Stimulated activated CD8-positive, alpha-beta memory T cell treated with anti-CD3 and anti-CD28 coated beads, Interleukin-12 subunit alpha, Interleukin-12 subunit beta, amount 100 ng/mL, for 24 hours (primary cell): ENCODE measurements at regions not wholly inside any gene's neighbourhood (a gene's known extent, or its start where the extent isn't known, plus 50 kb on each side); places are given as distances from the start of the nearest gene placed in this dataset.
"Not testable (repeated sequence)": the region's sequence is repeated elsewhere in the genome, so short reads cannot be mapped to it uniquely, and the experiment has no call there.

ENCODE experiments used
- DNase-seq: peaks from one replicate; pipeline ENCODE4 v3.0.0-alpha.2; 2020; ENCODE audit errors: extremely low read depth

DNA sequence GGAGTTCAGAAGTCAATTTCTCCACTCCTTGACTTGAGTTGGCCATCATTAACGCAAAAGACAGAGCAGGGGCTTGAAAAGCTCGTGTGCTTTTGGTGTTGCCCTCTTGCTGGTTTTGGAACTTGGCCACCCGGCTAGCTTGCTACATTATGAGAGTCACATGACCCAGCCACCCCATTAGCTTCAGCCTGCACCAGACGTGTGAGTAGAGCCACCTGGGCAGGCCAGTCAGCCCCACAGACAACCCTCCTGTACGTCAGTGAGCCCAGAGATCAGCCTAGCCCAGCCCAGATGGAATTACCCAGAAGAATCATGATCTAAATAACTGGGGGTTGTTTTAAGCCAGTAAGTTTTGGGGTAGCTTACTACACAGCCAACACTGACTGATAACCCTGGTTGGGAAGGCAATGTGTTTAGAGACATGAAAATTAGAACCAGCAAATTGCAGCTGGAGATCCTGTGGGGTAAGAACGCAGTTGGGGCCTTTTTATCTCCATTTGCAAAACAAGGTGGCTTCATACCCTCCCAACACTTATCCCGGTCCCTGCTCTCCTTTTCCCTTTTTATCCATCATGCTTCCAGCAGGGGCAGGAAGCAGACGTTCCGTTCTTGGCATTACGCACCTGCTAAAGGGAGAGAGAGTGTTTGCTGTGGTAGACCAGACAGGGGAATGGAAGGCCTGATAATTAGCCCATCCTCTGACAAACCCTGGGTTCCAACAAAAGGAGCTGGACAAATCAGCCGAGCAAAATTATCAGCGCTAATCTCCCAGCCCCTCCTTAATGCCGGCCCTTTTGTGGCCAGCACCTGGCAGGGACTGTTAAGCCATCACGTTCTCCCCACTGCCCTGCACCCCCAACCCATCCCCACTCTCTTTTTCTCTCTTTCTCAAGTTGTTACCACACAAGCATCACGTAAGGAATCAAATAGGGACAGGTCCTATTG lies 548.7 kb upstream of the CADM1 start:
- no peak for DNase-seq

- DNase-seq = no peak
These were observed 547.3 kb upstream of the CADM1 start for GRCh38 chr11:116051494-116051893.

- DNase-seq = no peak
These were observed 545.2 kb upstream of the CADM1 start for GRCh38 chr11:116049383-116049782.

DNA sequence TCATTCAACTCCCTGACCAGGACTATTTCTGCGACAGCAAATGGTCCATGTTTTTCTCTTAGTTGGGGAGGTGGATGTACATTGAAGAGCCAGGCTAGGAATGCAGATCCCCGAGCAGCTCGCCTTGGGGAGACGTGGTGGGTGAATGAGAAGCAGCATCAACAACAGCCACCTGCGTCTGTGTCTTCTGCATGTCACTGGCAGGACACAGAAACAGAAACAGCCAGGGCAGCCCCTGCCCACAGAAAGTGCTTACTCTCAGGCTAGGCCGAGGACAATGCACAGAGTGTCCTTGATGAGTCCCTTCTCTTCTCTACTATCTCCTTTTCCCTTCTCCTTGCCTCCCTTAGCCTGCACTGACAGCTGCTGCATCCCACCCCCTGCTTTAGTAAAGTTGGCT lies 541.9 kb upstream of the CADM1 start:
- DNase-seq = no peak

DNA sequence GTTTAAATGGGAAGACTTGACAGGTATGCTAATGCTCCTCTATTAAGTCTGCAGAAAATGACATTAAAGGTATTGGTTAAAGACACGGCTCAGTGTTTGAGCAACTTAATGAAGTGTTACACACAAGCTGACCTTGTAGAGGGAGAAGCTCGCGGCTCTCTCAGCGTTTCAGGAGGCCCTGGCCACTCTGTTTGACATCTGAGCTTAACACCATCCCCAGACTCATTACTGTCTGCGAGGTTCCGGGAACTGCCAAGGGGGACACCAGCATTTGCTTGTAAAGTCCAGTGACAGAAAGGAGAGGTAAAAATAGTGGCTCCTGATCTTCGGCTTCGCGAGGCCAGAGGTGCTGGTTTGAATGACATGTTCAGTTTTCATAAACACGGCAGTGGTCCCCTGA lies 540.7 kb upstream of the CADM1 start:
- DNase-seq = no peak

GRCh38 chr11:116044520-116044919 lies 540.3 kb upstream of the CADM1 start:
- no peak for DNase-seq

GRCh38 chr11:116043857-116044256 lies 539.6 kb upstream of the CADM1 start:
- no peak for DNase-seq

- DNase-seq = not testable (repeated sequence)
These were observed 538.8 kb upstream of the CADM1 start for GRCh38 chr11:116043059-116043458.

DNA sequence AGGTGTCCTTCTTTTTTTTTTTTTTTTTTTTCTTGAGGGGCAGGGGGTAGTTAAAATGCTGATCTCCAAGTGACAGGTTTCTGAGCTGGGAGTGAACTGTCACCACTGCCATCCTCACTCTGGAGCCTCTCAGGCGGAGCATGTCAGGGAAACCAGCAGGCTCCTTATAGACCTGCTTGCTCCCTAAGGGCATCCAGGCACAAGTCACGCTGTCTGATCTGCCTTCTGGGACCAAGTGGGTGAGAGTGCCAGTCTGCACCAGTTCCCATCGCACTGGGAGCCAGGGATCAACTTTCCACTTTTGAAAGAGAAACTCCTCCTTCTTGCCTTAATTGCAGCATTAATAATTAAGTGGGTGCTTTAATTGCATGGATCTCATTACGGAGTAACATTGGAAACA lies 537.9 kb upstream of the CADM1 start:
- no peak for DNase-seq

GRCh38 chr11:116037861-116038260 lies 533.6 kb upstream of the CADM1 start:
- DNase-seq = no peak

DNA sequence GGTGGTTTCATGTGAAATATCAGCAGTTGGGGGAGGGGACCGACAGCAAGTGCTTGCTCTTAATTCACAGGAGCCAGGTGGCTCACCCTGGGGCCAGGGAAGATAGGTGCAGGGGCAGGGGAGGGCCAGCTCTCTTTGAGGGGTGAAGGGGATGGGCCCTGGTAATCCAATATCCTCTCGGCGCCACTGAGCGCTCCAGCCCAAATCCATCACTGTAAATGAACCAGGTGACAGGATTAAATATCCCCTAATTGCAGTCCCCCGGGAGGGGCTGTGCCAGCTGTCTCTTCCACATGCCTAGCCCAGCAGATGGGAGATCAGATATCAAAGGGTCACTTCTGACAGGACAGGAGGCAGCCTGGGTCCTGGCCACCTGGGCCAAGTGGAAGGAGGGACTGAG lies 531.8 kb upstream of the CADM1 start:
- no peak for DNase-seq

DNA sequence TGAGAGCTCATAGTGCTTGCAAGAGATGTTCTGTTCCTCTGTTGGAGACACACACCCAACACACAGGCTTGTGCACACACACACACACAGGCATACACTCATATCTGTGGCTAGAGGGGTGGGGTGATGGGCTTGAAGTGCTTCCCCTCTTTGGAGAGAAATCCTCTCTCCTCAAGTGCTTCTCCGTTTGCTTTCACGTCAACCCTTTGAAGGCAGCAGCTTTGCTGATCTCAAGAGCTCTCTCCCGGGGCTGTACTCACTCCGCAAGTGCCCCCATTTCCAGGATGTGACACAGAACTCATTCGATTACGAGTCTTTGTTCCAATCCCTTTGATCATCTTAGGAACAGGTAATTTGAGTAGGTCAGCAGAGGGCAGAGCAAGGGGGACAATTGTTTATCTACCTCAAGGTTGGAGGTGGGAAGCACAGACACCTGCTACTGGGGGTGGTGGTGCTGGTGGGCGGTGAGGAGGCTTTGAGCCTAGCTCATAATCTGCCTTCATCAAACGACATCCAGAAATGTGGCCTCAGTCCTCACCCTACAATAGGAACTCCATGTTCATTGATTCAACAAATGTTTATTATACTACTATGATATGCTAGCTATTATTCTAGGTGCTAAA lies 529.8 kb upstream of the CADM1 start:
- DNase-seq = no peak

- no peak for DNase-seq
These were observed 526.6 kb upstream of the CADM1 start for GRCh38 chr11:116030697-116031331.

- DNase-seq = not testable (repeated sequence)
These were observed 524.3 kb upstream of the CADM1 start for GRCh38 chr11:116028506-116028905.

DNA sequence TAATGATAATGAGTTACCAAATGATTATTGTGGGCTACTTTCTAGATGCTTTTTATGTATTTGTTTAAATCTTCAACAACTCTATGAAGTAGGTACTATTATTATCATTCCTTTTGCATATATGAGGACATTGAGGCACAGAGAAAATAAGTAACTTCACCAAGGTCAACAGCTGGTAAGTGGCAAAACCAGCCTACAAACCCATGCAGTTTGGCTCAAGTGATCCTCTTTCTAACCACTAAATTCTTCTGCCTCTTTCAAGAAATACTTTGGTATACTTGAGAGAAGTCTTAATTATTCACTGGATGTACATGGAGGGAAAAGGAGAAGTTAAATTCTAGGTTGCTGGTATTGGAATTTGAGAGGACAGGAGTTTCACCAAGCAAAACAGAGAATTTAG lies 495.2 kb upstream of the CADM1 start:
- DNase-seq = no peak

DNA sequence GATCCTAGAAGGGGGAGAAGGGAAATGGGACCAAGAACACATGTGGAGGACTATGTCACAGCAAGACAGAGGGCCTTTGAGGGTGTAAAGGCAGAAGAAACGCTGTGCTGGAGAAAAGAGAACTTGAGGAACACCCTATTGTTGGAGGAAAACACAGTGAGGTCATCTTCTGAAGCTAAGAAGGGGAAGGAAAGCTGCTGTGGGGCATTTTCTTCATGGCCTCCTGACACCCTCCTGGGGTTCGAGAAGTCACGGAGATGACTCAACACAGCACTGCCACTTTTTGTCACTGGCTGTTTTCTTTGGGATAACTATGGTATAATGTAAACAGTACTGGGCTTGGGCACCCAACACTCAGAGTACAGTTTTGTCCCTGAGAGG lies 492.6 kb upstream of the CADM1 start:
- no peak for DNase-seq

GRCh38 chr11:115996125-115996807 lies 492.1 kb upstream of the CADM1 start:
- DNase-seq = no peak

GRCh38 chr11:115993590-115993989 lies 489.4 kb upstream of the CADM1 start:
- DNase-seq = no peak

DNA sequence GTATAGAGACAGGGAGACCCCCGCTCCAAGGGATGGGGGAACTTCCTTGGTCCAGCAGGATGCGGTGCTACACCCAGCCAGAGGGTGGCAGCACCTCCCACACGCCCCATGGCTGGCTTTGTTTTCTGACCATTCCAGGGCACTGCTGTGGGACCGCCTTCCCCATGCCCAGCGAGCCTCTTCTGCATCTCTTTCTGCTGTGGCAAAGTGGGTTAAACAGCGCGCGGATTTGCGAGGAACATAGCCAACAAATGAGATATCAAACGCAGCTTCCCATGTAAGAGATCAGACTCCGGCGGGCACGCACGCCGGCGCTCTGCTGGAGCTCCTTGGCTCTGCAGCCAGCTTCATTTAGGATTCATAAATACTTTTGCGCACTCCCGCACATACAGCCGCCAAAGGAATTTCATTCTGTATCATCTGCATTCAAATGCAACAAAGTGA lies 485.8 kb upstream of the CADM1 start:
- no peak for DNase-seq

DNA sequence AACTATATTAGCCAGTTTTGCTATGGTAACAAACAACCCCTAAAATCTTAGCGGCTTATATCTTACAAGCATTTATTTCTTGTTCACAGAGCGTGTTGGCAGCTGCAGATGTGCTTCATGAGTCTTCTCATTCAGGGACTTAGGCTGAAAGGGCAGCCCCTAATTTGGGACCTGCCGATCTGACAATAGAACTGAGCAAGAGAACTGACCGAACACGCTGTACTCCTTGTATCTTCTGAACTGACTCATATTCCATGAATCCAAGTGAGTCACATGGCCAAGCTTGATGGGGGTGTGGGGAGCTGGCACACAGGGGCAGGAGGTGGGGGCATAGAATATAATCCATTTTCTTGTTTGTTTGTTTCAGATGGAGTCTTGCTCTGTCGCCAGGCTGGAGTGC lies 481.7 kb upstream of the CADM1 start:
- DNase-seq = no peak

DNA sequence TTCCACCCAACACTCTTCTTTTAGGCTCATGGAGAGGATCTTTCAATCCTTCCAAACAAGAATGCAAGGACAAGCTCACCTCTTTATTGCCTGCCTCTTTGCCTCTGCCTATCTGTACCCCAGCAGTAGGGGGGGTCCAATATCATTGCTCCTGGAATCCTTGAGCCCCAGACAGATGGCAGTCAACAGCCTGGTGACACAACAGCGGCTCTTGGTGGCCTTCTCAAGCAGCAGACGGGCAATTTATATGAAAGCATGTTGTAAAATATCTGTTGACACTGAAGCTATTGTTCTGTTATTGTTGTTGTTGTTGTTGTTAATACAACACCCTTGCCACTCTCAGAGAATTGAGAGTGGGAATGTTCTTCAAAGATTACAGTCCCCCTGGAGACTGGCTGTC lies 480.0 kb upstream of the CADM1 start:
- DNase-seq = no peak

DNA sequence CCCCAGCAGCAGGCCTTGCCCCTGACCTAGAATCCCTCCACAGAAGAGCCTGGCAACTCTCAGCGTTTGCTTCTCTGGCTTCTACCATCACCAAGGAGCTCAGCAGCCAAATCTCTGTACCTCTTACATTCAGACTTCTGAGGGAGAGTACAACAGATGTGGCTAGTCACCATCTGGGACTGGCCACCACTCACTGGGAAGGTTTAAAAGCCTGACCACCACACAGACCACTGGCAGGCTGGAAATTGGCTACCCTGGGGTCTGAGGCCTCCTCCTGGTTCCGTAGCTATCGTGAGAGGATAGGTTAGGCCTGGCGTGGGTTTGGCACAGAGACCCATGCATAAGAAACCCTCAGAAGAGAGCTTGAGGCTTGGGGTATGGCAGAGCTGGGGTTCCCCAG lies 478.5 kb upstream of the CADM1 start:
- DNase-seq = no peak
